Adrenal gland (tissue), 9 donors: ENCODE measurements at regions not wholly inside any gene's neighbourhood (a gene's known extent, or its start where the extent isn't known, plus 50 kb on each side); places are given as distances from the start of the nearest gene placed in this dataset.
"Not testable (repeated sequence)": the region's sequence is repeated elsewhere in the genome, so short reads cannot be mapped to it uniquely, and the experiment has no call there.

Experiments used
- DNase-seq, 7 donors: peaks; one replicate each; pipeline ENCODE4 v3.0.0-alpha.2; 2019 to 2020
- H3K27ac ChIP-seq, 5 donors: fragments of 200-600 bp; sonication (generic) in 4 of 5; 1 replicate in 3 of 5; 2 replicates in 2 of 5; pipeline versions ENCODE4 v1.5.1 to v1.8.0; 2016 to 2020; ENCODE audit warnings: mild to moderate bottlenecking in 1 of 5
- H3K27me3 ChIP-seq: fragments of 200-600 bp; 2 replicates; pipeline ENCODE4 v1.8.0; 2021
- H3K36me3 ChIP-seq, 2 donors: fragments of 200-600 bp; replicated peaks in 1 of 2; 1 replicate in 1 of 2; 2 replicates in 1 of 2; pipeline versions ENCODE4 v1.5.1 to v1.8.0; 2018 to 2022
- H3K4me1 ChIP-seq, 2 donors: fragments of 200-600 bp; replicated peaks in 1 of 2; 1 replicate in 1 of 2; 2 replicates in 1 of 2; pipeline versions ENCODE4 v1.5.1 to v1.8.0; 2018 to 2021
- H3K4me3 ChIP-seq, 4 donors: fragments of 200-600 bp; sonication (generic) in 3 of 4; one replicate each; pipeline ENCODE4 v1.5.1; 2016 to 2018
- H3K9me3 ChIP-seq, 3 donors: fragments of 200-600 bp; sonication (generic) in 1 of 3; replicated peaks in 1 of 3; 1 replicate in 2 of 3; 2 replicates in 1 of 3; pipeline versions ENCODE4 v1.5.1 to v1.8.0; 2016 to 2021
- CTCF ChIP-seq, 6 experiments: fragments of 450-650 bp in 4 of 6; fragments of 200-600 bp in 2 of 6; sonication (generic) in 1 of 6; IDR thresholded peaks; 1 replicate in 5 of 6; 2 replicates in 1 of 6; pipeline versions ENCODE4 v1.5.1 to v1.8.0; 2016 to 2021; ENCODE audit warnings: antibody characterized with exemption in 6 of 6, mild to moderate bottlenecking in 2 of 6, moderate library complexity in 1 of 6
- POLR2A ChIP-seq, 2 donors: fragments of 450-650 bp; IDR thresholded peaks; one replicate each; pipeline ENCODE4 v1.6.1; 2017; ENCODE audit warnings: antibody characterized with exemption in 2 of 2, mild to moderate bottlenecking in 2 of 2, moderate library complexity in 1 of 2
- WGBS, 4 donors: extraction: QIAGEN DNeasy Blood & Tissue Kit in 2 of 4; methylation state at CpG; one replicate each; pipeline versions ENCODE4 v1.1.5 to v1.1.7; 2013 to 2017; 5-methylcytosine and 5-hydroxymethylcytosine counted together
- intact Hi-C, 2 donors: fragments of 100-400 bp; cut with DNase I; formaldehyde crosslinking; loops; one replicate each; pipeline versions ENCODE4 v1.14.1 to v1.15.0; 2022 to 2023
- donor health status: healthy with polysubstance abuse.
- donor health status: Bipolar disorder and iron deficiency.
- donor health status: DM: yes; HTN: yes; CAD: no.
- donor health status: DM: no; HTN: no; CAD: no.
- donor health status: DM: no; HTN: no; CAD: no.

- TF ChIP-seq POLR2A (IDR thresholded peaks at IDR 0.05): no peak
- TF ChIP-seq CTCF (IDR thresholded peaks at IDR 0.05): no peak
- no peaks in the 10 kb centered on the region for H3K4me1 ChIP-seq
- no peaks in the 10 kb centered on the region for H3K27me3 ChIP-seq
- H3K4me3 ChIP-seq: no peak overlapping the region
- intact Hi-C loops: no loop called here
- H3K36me3 ChIP-seq: no peaks in the 10 kb centered on the region
- H3K27ac ChIP-seq: no peak overlapping the region
- WGBS, 4 donors: 63 to 72% (median 68%) methylated on average over 3 of the region's 3 CpGs
- no peak for DNase-seq
- H3K9me3 ChIP-seq: no peaks in the 10 kb centered on the region
These were observed 108.1 kb upstream of the SLC27A6 start for GRCh38 chr5:128857076-128857677.

GRCh38 chr5:128858995-128859394 is 106.3 kb upstream of the SLC27A6 start:
- Histone ChIP-seq H3K27me3 (no peaks in the 10 kb centered on the region), H3K36me3 (no peaks in the 10 kb centered on the region), H3K27ac (no peak overlapping the region), H3K4me1 (no peaks in the 10 kb centered on the region), H3K4me3 (no peak overlapping the region), H3K9me3 (no peaks in the 10 kb centered on the region)
- intact Hi-C loops: no loop called here
- TF ChIP-seq CTCF (IDR thresholded peaks at IDR 0.05) (no peak), POLR2A (IDR thresholded peaks at IDR 0.05) (no peak)
- 67 to 85% (median 74%) methylated on average over 1 of the region's 1 CpG for WGBS, 4 donors
- no peak for DNase-seq

- H3K27ac ChIP-seq, H3K27me3 ChIP-seq, H3K4me1 ChIP-seq, DNase-seq, intact Hi-C loops, H3K36me3 ChIP-seq, H3K4me3 ChIP-seq, H3K9me3 ChIP-seq: not testable (repeated sequence)
- 92 to 94% (median 92%) methylated on average over 22 of the region's 22 CpGs for WGBS, 4 donors
These were observed 104.1 kb upstream of the SLC27A6 start for GRCh38 chr5:128861155-128861554.

- TF ChIP-seq CTCF (IDR thresholded peaks at IDR 0.05) (no peak), POLR2A (IDR thresholded peaks at IDR 0.05) (no peak)
These were observed 95.3 kb upstream of the SLC27A6 start for GRCh38 chr5:128869970-128870369.

GRCh38 chr5:128870373-128870772 is 94.9 kb upstream of the SLC27A6 start:
- no peaks in the 10 kb centered on the region for H3K27me3 ChIP-seq
- WGBS, 4 donors: 62 to 69% (median 64%) methylated on average over 5 of the region's 5 CpGs
- no peaks in the 10 kb centered on the region for H3K36me3 ChIP-seq
- peaks cover 0 to 4% (median 0%) of the 10 kb centered on the region in 3 donors for H3K9me3 ChIP-seq
- no peak for DNase-seq
- no peak overlapping the region for H3K4me3 ChIP-seq
- no peak for TF ChIP-seq CTCF (IDR thresholded peaks at IDR 0.05)
- no peak for TF ChIP-seq POLR2A (IDR thresholded peaks at IDR 0.05)
- no peak overlapping the region for H3K27ac ChIP-seq
- intact Hi-C loops: no loop called here
- H3K4me1 ChIP-seq: no peaks in the 10 kb centered on the region

More at GRCh38 chr5:128869970-128870369, 95.3 kb upstream of the SLC27A6 start:
- H3K9me3 ChIP-seq: peaks cover 0 to 4% (median 0%) of the 10 kb centered on the region in 3 donors
- no peaks in the 10 kb centered on the region for H3K4me1 ChIP-seq
- H3K27ac ChIP-seq: no peak overlapping the region
- no peak for DNase-seq
- WGBS, 4 donors: 57 to 84% (median 70%) methylated on average over 1 of the region's 1 CpG
- no peaks in the 10 kb centered on the region for H3K36me3 ChIP-seq
- no peaks in the 10 kb centered on the region for H3K27me3 ChIP-seq
- no peak overlapping the region for H3K4me3 ChIP-seq
- intact Hi-C loops: no loop called here
